HG03064 (cell line): ENCODE measurements at regions not wholly inside any gene's neighbourhood (a gene's known extent, or its start where the extent isn't known, plus 50 kb on each side); places are given as distances from the start of the nearest gene placed in this dataset.

ENCODE experiments used
- ATAC-seq: cut with Tn5 transposase; IDR thresholded peaks from one replicate; pipeline ENCODE4 v1.9.1; 2021; ENCODE audit warnings: low read depth; ENCODE audit not compliant: unreplicated experiment

DNA sequence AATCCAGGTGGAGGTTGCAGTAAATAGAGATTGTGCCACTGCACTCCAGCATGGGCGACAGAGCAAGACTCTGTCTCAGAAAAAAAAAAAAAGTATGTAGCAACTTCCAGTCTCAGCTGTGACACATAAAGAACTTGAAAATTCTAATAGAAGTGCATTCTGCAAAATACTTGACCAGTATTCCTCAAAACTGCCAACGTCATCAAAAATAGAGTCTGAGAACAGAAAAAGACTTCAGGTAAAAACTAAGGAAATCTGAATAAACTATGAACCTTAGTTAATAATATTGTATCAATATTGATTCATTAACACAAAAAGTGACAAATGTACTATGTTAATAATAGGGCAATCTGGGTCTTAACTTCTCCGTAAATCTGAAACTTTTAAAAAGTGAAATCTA, 76.7 kb upstream of the WDR75 start:
- ATAC-seq: no peak

DNA sequence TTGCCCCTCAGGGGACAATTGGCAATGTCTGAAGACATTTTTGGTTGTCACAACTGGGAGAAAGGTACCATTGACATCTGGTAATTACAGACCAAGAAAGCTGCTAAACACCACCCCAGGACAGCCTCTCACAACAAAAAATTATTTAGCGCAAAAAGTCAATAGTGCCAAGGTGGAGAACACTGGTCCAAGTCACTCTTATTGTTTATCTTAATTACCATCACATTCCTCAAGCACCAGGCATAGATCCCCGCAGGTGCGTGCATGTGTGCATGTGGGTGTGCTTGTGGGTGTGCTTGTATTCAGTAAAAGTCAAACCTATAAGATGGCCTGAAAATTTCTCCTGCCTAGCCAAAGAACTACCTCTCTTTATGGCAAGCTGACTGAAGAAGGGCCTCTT, 74.9 kb upstream of the WDR75 start:
- ATAC-seq: no peak

DNA sequence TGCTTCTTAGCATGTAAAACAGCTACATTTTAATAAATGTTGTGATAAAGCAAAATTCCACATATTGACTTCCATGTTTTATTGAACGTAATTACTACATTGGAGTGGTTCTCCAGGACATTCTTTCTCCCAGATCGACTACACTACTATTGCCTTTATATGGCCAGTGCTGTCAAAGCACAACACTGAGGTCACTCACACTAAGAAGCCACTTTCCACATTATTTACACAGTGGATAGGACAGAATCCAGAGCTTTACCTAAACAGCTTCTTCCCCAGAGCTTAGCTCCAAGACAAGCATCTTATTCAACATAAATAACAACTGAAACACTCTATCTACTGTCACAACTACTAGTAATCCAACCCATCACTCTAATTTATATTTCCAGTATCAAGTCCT, 73.9 kb upstream of the WDR75 start:
- no peak for ATAC-seq

DNA sequence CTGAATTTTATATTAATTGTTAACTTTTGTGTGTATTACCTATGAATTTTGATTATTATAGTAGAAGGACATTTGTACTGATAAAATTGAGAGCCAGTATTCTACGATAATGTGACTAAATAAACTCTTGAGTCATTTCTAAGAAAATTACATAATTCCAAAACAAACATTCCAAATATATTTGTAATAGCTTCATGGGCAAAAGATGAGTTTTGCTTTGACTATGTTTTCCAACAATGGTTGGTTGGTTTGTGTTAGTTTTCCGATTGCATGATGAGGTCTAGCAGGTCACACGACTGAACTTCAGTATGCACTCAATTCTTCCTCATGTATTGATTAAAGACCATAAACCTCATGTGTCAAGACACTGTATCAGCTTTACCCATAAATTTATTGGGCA, 71.7 kb upstream of the WDR75 start:
- ATAC-seq: no peak

DNA sequence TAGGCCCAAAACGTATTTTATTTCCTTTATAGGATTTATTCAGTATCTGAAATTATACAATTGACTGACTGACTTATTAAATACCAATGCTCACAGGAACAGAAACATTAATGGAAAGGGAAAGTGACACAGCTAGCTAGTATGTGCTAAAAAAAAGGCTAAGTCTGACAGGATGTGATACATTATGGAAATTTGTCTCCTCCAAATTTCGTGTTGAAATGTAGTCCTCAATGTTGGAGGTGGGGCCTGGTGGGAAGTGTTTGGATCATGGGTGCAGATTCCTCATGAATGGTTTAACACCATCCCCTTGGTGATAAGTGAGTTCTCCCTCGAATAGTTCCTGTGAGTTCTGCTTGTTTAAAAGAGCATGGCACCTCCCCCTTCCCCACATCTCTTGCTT, 70.6 kb upstream of the WDR75 start:
- ATAC-seq: no peak

DNA sequence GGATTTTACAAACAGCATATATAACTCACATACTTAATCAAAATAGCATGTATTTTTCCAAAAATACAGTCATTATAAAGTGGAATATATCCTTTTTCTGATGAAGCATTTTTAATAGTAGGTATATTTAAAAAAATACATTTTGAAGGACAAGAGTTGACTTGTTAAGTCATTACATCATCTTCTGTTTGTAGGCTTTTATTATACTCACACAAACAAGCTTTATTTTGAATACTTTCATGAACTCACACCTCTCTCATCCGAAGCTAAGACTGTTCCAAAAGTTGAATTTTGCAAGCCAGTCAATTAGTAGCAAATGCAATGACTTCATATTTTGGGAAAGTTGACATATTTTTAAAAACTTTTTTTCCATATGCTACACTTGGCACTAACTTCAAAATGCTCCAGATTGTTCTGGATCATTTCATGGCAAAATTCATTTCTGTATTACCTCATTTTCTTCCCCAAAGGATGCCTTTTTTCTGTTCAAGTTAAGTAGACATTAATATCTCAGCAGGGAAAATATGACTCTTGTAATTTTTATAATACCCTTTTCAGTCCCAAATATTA, 68.5 kb upstream of the WDR75 start:
- no peak for ATAC-seq

DNA sequence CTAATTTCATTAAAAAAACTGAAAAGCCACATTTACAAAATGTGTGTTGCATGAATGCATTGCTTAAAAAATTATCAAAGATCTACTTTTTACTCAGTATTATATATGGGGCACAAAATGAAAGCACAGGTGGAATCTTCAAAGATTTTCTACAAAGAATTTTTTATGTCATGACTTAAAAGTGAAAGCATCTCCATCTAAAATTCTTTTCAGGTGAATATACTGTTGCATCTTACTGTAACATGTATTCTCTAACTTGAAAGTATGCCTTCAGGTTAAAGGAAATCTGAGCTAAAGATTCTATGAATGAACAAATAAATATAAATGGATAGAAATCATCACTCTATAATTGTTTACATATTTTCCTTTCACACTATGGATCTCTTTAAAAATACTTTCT, 66.8 kb upstream of the WDR75 start:
- ATAC-seq: no peak

DNA sequence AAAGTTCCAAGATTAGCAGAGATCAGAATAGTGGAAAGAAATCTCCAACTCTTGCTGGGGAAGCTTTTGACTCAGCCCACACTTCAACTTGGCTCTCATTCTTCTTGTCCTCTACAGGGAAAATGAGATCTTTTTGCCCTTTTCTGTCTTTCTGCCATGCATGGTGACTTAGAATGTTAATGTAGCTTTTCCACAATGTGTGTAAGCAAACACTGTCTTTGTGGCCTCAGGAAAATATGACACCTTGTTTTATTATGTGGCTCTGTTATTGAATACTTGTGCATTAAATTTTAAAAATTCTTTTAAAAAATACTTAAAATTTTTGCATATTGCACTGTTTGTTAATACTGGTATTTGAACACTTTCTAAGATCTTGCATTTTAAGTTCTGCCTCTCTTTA, 65.4 kb upstream of the WDR75 start:
- ATAC-seq: no peak

DNA sequence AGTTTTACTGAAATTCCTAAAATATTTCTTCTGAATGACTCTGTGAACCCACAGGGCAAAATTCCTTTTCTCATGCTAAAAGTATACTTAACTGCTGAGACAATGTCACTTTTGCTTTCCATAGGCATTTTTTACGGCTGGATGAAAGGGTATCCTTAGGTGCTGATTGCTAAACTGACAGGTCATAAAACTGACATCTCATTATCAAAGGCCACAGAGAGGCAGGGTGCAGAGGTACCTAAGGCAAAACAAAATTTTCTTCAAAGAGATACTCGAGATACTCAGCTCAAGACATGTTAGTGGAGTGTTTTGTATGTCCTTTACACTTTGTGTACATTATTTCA, 62.0 kb upstream of the WDR75 start:
- no peak for ATAC-seq

DNA sequence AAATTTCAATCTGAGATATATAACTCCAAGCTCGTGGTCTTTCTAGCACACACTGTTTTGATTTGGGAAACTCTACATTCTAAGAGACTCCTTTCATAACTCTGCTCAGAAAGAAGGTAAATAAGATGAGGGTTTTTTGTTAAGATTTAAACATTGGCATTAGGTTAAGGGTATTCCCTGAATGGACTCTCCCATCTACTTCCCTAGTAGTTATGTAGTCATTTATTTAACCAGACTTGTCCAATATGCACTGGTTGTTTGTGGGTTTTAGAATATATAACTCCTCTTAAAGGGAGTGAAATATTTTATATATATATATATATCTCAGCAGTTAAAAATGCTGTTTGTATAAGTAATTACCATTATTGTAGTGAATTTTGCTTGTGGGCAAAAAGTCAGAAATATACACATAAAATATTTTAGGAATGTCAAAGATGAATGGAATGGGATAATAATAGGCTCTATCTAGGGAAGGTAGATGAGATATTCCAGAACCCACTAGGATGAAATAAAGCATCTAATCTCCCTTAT, 61.5 kb upstream of the WDR75 start:
- no peak for ATAC-seq

DNA sequence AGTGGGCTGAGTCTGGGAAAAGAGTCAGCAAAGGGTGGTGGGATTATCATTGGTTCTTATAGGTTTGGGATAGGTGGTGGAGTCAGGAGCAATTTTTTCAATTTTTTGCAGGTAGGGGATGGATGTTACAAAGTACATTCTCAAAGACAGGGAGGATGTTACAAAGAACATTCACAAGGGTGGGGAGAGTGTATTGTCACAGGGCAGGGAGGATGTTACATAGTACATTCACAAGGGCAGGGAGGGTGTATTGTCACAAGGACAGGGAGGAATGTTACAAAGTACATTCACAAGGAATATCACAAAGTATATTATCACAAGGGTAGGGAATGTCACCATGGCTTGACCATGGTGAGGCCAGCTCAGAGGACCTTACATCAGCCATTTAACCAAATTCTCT, 58.6 kb upstream of the WDR75 start:
- ATAC-seq: no peak

DNA sequence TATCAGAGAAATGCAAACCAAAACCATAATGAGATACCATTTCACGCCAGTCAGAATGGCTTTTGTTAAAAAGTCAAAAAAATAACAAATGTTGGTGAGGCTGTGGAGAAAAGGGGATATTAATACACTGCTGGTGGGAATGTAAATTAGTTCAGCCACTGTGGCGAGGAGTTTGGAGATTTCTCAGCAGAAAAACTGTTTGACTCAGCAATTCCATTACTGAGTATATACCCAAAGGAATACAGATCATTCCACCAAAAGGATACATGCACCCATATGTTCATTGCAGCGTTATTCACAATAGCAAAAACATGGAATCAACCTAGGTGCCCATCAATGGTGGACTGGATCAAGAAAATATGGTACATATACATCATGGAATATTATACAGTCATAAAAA, 54.5 kb upstream of the WDR75 start:
- ATAC-seq: no peak

DNA sequence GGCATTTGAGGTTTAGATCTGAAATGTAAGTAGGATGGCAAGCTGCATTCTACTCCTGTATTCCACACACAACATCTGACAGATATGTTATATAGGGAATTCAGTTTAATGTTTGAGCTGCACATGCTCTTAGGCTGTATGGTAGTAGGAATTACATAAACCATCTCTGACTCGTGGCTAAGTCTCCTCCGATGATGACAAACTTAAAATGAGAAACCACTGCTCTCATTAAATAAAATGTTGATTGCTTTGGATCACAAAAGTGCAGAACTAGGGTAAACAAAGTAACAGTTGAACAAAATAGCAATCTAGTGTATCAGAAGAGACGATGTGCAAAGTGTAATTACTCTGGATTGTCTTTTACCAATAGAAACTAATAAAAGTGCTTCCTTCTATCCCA, 50.1 kb upstream of the WDR75 start:
- no peak for ATAC-seq
